AG04450 (cell line): ENCODE measurements at regions not wholly inside any gene's neighbourhood (a gene's known extent, or its start where the extent isn't known, plus 50 kb on each side); places are given as distances from the start of the nearest gene placed in this dataset.

Experiments used
- CTCF ChIA-PET: fragments of 300-600, 350-600 bp; formaldehyde crosslinking; extraction: SDS; loops from one replicate; lab custom pipeline; 2022; ENCODE audit warnings: antibody characterized with exemption, inconsistent platforms; lab: Charles Lee
- POLR2A ChIA-PET: fragments of 350-600 bp; formaldehyde crosslinking; extraction: SDS; loops from one replicate; lab custom pipeline; 2021; ENCODE audit warnings: antibody characterized with exemption, inconsistent platforms; lab: Yijun Ruan, JAX
- DNase-seq: peaks from one replicate; pipeline ENCODE4 v3.0.0-alpha.2; 2011; ENCODE audit warnings: low read depth, low spot score
- H3K27ac ChIP-seq: one replicate; pipeline ENCODE4 v1.5.1; 2012; ENCODE audit warnings: low read depth, low read length, control low read depth
- H3K27me3 ChIP-seq: one replicate; pipeline ENCODE4 v1.6.0; 2012; ENCODE audit warnings: low read length; ENCODE audit not compliant: control insufficient read depth, insufficient read depth
- H3K4me3 ChIP-seq: 2 replicates; pipeline ENCODE4 v1.5.1; 2011; ENCODE audit warnings: mild to moderate bottlenecking, low read depth, low read length, control low read depth
- H3K9me3 ChIP-seq: 2 replicates; pipeline ENCODE4 v1.5.1; 2012; ENCODE audit warnings: low read length; ENCODE audit not compliant: control insufficient read depth, insufficient read depth
- CTCF ChIP-seq: IDR thresholded peaks from 2 replicates; pipeline ENCODE4 v1.5.1; 2011; ENCODE audit warnings: low read depth, low read length, control low read depth, inconsistent platforms

GRCh38 chr9:95816716-95817115 is 58.8 kb upstream of the ERCC6L2 start:
- no peaks in the 10 kb centered on the region for H3K27me3 ChIP-seq
- TF ChIP-seq CTCF, result no peak
- H3K27ac ChIP-seq, result no peak overlapping the region
- H3K9me3 ChIP-seq, result peaks cover 16% of the 10 kb centered on the region
- ChIA-PET CTCF (no interaction called here), POLR2A (no interaction called here)
- DNase-seq, result no peak
- H3K4me3 ChIP-seq, result no peak overlapping the region

- CTCF ChIA-PET, result no interaction called here
- POLR2A ChIA-PET, result no interaction called here
- TF ChIP-seq CTCF, result no peak
- Histone ChIP-seq H3K27me3 (no peaks in the 10 kb centered on the region), H3K9me3 (peaks cover 16% of the 10 kb centered on the region), H3K27ac (no peak overlapping the region), H3K4me3 (no peak overlapping the region)
- no peak for DNase-seq
These were observed 59.5 kb upstream of the ERCC6L2 start for GRCh38 chr9:95815961-95816360.

GRCh38 chr9:95815133-95815532 is 60.4 kb upstream of the ERCC6L2 start:
- Histone ChIP-seq H3K4me3 (no peak overlapping the region), H3K27ac (no peak overlapping the region), H3K27me3 (peaks cover 1% of the 10 kb centered on the region), H3K9me3 (peaks cover 16% of the 10 kb centered on the region)
- ChIA-PET CTCF (no interaction called here), POLR2A (no interaction called here)
- DNase-seq, result no peak
- no peak for TF ChIP-seq CTCF

- no peak overlapping the region for H3K4me3 ChIP-seq
- POLR2A ChIA-PET, result interaction anchor here (0.8 to 1.2 kb wide), 4 partner anchors 9 to 62 kb away, joined by 3 to 10 read pairs (median 6); partner anchors contain the start of gene ERCC6L2
These were observed 61.6 kb upstream of the ERCC6L2 start for GRCh38 chr9:95813923-95814322.

GRCh38 chr9:95810814-95811213 is 64.7 kb upstream of the ERCC6L2 start:
- H3K9me3 ChIP-seq, result peaks cover 7% of the 10 kb centered on the region
- ChIA-PET CTCF (no interaction called here), POLR2A (no interaction called here)
- peaks cover 7% of the 10 kb centered on the region for H3K27me3 ChIP-seq
- no peak overlapping the region for H3K4me3 ChIP-seq
- DNase-seq, result no peak
- H3K27ac ChIP-seq, result no peak overlapping the region
- TF ChIP-seq CTCF, result no peak

More at GRCh38 chr9:95813923-95814322, 61.6 kb upstream of the ERCC6L2 start:
- no peak for TF ChIP-seq CTCF
- Histone ChIP-seq H3K27ac (no peak overlapping the region), H3K9me3 (peaks cover 16% of the 10 kb centered on the region), H3K27me3 (peaks cover 3% of the 10 kb centered on the region)
- DNase-seq, result no peak
- CTCF ChIA-PET, result no interaction called here
